Stimulated activated CD4-positive, alpha-beta T cell treated with anti-CD3 and anti-CD28 coated beads, Interleukin-1b, Interleukin-23, amount 100 ng/mL, for 24 hours (primary cell): ENCODE measurements at regions not wholly inside any gene's neighbourhood (a gene's known extent, or its start where the extent isn't known, plus 50 kb on each side); places are given as distances from the start of the nearest gene placed in this dataset.

Source experiments
- DNase-seq, 4 experiments: peaks; one replicate each; pipeline ENCODE4 v3.0.0-alpha.2; 2020; ENCODE audit warnings: low read depth in 4 of 4, low spot score in 1 of 4

GRCh38 chr15:35657679-35658311 lies 111.8 kb upstream of the DPH6 start:
- peak in 1 of 4 experiments; percentile 5 for DNase-seq

GRCh38 chr15:35663956-35664355 lies 118.0 kb upstream of the DPH6 start:
- DNase-seq = no peak

- no peak for DNase-seq
These were observed 120.1 kb upstream of the DPH6 start for GRCh38 chr15:35665896-35666536.

- no peak for DNase-seq
These were observed 121.9 kb upstream of the DPH6 start for GRCh38 chr15:35667908-35668307.

- no peak for DNase-seq
These were observed 123.1 kb upstream of the DPH6 start for GRCh38 chr15:35669021-35669420.

DNA sequence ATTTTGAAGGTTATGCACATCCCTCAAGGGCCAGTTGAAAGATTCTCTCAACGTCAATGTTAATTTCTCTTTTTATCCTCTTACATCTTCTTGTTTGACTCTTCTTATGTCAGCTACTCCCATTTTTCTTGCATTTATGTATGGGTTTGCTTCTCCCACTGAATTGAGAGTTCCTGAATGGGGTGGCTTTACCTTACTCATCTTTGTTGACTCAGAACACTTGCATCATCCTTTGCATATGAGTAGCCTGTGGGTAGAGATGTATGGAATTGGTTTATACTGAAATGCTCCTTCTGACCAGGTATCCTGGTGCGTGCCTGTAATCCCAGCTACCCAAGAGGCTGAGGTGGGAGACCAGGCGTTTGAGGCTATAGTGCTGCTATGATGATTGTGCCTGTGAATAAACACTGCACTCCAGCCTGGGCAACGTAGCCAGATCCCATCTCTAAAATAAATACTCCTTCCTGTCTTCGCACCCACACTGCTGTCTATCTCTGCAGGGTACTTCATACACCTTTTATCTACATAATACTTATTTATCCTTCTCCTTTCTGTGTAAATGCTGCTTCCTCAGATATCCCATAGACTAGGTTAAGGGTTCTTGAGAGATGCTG lies 123.6 kb upstream of the DPH6 start:
- DNase-seq = no peak

DNA sequence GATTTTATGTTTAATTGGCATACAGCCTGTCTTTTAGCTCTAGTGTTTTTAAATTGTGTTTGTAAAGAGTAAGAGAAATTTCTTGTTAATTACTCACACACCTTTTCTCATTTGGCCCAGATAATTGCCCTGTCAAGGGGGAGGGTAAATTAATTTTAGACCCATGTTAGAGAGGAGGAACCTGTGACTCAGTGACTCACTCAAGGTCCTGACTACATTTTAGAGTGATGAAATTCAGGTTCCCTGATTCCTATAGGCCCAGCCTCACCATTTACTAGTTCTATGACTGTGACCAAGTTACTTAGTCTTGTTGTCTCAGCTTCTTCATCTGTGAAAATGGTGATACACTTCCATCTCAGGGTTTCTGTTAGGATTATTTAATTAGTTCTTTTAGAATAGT lies 125.2 kb upstream of the DPH6 start:
- no peak for DNase-seq

DNA sequence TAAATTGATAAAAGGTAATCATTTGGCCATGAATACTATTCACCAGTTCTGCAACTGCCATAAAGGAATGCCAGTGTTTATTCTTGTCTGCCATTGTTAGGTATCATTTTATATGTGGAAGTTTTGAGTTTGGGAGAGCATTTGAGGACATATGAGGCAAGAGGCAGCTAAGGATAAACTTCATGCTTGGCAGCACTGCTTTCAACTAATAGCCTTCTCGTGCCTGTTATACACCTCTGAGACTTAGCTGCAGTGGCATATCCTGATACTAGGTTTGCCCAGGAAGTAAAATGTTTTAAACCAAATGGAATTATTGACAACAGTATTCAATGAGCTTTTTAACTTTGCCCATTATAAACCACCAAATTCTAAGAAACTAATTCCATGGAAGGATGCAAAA lies 126.0 kb upstream of the DPH6 start:
- no peak for DNase-seq

DNA sequence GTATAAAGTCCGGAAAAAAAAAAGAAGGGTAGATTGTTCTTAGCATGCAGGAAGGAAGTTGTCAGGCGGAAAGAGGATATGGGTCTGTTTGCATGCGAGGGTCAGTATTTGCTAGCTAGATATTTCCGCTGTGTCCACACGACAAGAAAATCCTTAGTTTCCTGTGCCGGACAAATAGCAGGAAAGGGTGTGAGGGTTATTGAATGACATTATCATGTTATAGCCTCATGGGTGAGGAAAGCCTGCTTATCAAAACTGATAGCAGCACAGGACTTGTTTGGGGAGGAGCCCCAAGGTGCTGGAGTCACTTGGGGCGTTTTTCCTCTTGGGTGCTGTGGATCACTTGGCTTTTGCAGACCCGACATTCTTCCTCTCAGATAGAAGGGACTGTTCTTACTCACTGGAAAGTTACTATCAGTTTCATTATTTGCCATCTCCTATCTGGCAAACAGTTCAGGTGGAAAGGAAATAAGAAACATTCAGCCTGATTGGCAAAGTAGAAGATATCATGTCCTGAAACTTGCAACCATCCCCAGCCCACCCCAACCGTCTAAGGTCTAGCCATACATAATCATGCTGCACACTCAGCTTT lies 127.2 kb upstream of the DPH6 start:
- no peak for DNase-seq

GRCh38 chr15:35674873-35675781 lies 129.2 kb upstream of the DPH6 start:
- no peak for DNase-seq

DNA sequence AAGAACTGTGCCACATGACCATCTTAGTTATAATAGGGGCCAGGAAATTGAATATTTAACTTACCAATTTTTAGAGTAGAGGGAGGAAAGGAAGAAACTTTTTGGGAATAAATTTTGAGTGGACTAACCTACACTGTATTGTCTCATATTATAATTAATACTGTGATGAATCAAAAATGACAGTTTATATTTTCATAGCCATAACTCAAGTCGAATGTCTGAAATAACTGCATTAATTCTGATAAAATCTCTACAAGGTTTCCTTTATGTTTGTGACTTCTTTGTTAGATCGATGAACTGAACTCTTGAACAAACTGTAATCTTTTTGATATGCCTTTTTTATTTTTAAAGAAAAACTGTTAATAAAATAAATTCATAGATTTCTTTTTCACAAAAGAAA lies 132.8 kb upstream of the DPH6 start:
- DNase-seq = no peak

GRCh38 chr15:35679186-35679585 lies 133.2 kb upstream of the DPH6 start:
- no peak for DNase-seq

DNA sequence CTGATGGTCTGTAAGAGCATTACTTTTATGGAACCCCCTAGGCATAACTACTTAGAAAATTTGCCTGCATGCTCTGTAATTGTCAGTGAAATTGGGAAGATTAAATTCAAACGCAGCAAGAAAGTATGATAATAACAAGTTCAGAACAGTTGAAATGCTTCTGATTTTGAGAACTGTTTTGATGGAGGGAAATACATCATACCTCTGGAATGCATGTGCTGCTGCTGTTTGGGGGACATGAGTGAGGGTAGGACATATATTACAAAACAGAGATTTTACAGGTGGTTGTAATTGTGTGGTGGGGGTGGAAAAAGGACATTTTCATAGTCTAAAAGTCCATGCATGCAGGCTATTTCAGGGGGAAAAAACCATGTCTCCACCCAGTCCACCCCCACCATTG lies 135.0 kb upstream of the DPH6 start:
- no peak for DNase-seq

DNA sequence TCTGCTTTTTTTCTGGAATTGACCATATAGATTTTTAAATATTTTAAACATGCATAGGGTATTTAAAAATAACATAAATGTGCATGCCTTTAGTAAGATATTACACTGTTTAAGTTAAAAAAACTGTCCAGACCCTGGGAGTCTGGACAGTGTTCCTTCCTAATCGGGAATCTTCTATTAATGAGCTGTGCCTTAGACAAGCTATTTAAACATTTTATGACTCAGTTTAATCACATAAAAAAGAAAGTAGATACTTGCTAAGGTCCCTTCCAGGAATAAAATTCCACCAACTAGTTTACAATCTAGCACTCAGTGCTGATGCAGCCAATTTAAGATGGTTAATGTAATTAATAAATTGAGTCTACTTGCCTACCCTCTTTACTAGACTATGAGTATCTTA lies 140.4 kb upstream of the DPH6 start:
- no peak for DNase-seq

- DNase-seq = no peak
These were observed 143.3 kb upstream of the DPH6 start for GRCh38 chr15:35689266-35689665.

DNA sequence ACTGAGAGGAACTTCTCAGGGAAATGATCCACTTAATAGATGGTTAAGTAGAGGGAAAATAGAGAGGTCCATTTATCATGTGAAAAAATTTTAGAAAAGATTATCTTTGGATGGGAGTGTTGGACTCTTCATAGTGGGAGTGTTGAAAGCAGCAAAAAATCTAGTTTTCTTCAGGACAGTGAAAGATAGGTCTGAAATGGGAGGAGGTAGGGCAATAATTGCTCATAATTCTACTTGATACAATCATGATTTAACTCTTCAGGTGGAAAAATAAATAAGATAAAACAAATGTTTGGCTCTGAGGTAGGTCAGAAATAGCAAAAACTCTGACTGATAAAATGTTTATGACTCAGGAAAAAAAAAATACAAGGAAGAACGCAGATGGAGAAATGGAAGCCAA lies 144.1 kb upstream of the DPH6 start:
- DNase-seq = no peak

GRCh38 chr15:35690698-35691116 lies 144.7 kb upstream of the DPH6 start:
- no peak for DNase-seq

- no peak for DNase-seq
These were observed 145.3 kb upstream of the DPH6 start for GRCh38 chr15:35691173-35691761.

- no peak for DNase-seq
These were observed 146.2 kb upstream of the DPH6 start for GRCh38 chr15:35691891-35692867.

DNA sequence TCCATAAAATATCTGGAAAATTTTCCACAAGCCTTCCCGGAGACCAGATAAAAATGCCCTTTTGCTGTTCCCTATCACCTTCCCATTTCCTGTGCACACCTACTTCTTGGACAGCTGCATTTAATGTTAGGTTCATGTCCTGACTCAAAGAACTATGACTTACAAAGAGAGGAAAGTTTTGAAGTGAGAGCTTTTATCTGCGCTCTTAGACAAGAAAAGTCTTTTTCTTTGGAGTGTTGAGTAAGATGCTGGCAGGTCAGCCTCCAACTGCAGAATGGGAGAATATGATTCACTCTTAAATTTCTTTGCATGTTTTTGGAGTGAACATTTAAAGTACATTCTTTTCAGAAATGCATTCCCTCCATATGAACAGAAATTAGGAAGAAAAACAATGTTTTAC lies 147.3 kb upstream of the DPH6 start:
- DNase-seq = no peak
